PC-9 (cell line): ENCODE measurements at regions not wholly inside any gene's neighbourhood (a gene's known extent, or its start where the extent isn't known, plus 50 kb on each side); places are given as distances from the start of the nearest gene placed in this dataset.

Experiments
- CTCF ChIP-seq: fragments of 200-600 bp; sonication (generic); conservative IDR thresholded peaks from 2 replicates; pipeline ENCODE4 v1.6.1; 2017; ENCODE audit warnings: mixed run types, antibody characterized with exemption, mild to moderate bottlenecking, moderate library complexity
- EZH2 ChIP-seq: fragments of 200-600 bp; sonication (generic); IDR thresholded peaks from 2 replicates; pipeline ENCODE4 v1.8.0; 2017; ENCODE audit warnings: antibody characterized with exemption, low read depth

GRCh38 chr2:100713106-100713505, 106.8 kb upstream of the NPAS2 start:
- TF ChIP-seq CTCF = no peak
- TF ChIP-seq EZH2 = no peak
